H9 (cell line): ENCODE measurements at regions not wholly inside any gene's neighbourhood (a gene's known extent, or its start where the extent isn't known, plus 50 kb on each side); places are given as distances from the start of the nearest gene placed in this dataset.

ENCODE experiments used
- DNase-seq: peaks from one replicate; pipeline ENCODE4 v3.0.0-alpha.2; 2017
- H2AFZ ChIP-seq: one replicate; pipeline ENCODE4 v1.6.1; 2013; ENCODE audit warnings: mild to moderate bottlenecking, low read length, control low read depth, moderate library complexity
- H2AK5ac ChIP-seq: 2 replicates; pipeline ENCODE4 v1.6.1; 2013; ENCODE audit warnings: low read length, control low read depth, mixed read lengths; ENCODE audit not compliant: insufficient read length
- H2BK120ac ChIP-seq: one replicate; pipeline ENCODE4 v1.6.1; 2013; ENCODE audit warnings: low read depth, mild to moderate bottlenecking, low read length, control low read depth, inconsistent platforms; ENCODE audit not compliant: poor library complexity, severe bottlenecking
- H2BK12ac ChIP-seq: 2 replicates; pipeline ENCODE4 v1.6.1; 2013; ENCODE audit warnings: low read length, control low read depth, mixed read lengths, low read depth; ENCODE audit not compliant: insufficient read length
- H2BK15ac ChIP-seq: 2 replicates; pipeline ENCODE4 v1.6.1; 2013; ENCODE audit warnings: low read depth, low read length, control low read depth
- H2BK20ac ChIP-seq: one replicate; pipeline ENCODE4 v1.6.1; 2013; ENCODE audit warnings: low read depth, mild to moderate bottlenecking, low read length, control low read depth, inconsistent platforms; ENCODE audit not compliant: poor library complexity, severe bottlenecking
- H2BK5ac ChIP-seq: 2 replicates; pipeline ENCODE4 v1.6.1; 2013; ENCODE audit warnings: low read length, control low read depth, mixed read lengths; ENCODE audit not compliant: insufficient read length
- H3K14ac ChIP-seq: 2 replicates; pipeline ENCODE4 v1.6.1; 2013; ENCODE audit warnings: low read length, control low read depth; ENCODE audit not compliant: insufficient read depth
- H3K18ac ChIP-seq: 2 replicates; pipeline ENCODE4 v1.6.1; 2013; ENCODE audit warnings: low read depth, mild to moderate bottlenecking, mixed read lengths, low read length, control low read depth; ENCODE audit not compliant: insufficient read length
- H3K23ac ChIP-seq: 2 replicates; pipeline ENCODE4 v1.6.1; 2013; ENCODE audit warnings: low read length, control low read depth, mixed read lengths, low read depth; ENCODE audit not compliant: insufficient read length
- H3K23me2 ChIP-seq: 2 replicates; pipeline ENCODE4 v1.6.1; 2013; ENCODE audit warnings: low read depth, mild to moderate bottlenecking, mixed read lengths, low read length, control low read depth; ENCODE audit not compliant: insufficient read length, poor library complexity, severe bottlenecking
- H3K27ac ChIP-seq: 2 replicates; pipeline ENCODE4 v1.5.1; 2013; ENCODE audit warnings: low read length, control low read depth, mixed read lengths, low read depth; ENCODE audit not compliant: insufficient read length
- H3K27me3 ChIP-seq: 2 replicates; pipeline ENCODE4 v1.6.1; 2013; ENCODE audit warnings: low read length, control low read depth, inconsistent platforms; ENCODE audit not compliant: insufficient read depth
- H3K4ac ChIP-seq: 2 replicates; pipeline ENCODE4 v1.6.1; 2013; ENCODE audit warnings: low read depth, mild to moderate bottlenecking, control low read depth, inconsistent platforms, low read length, moderate library complexity
- H3K4me1 ChIP-seq: 2 replicates; pipeline ENCODE4 v1.6.1; 2013; ENCODE audit warnings: low read length, control low read depth, inconsistent platforms; ENCODE audit not compliant: insufficient read depth
- H3K4me2 ChIP-seq: 2 replicates; pipeline ENCODE4 v1.6.1; 2013; ENCODE audit warnings: low read length, control low read depth, mixed read lengths; ENCODE audit not compliant: insufficient read length, insufficient read depth
- H3K56ac ChIP-seq: 2 replicates; pipeline ENCODE4 v1.6.1; 2013; ENCODE audit warnings: low read depth, mild to moderate bottlenecking, mixed read lengths, low read length, control low read depth; ENCODE audit not compliant: insufficient read length
- H3K79me1 ChIP-seq: 2 replicates; pipeline ENCODE4 v1.6.1; 2013; ENCODE audit warnings: low read depth, mild to moderate bottlenecking, moderate library complexity, low read length, control low read depth, inconsistent platforms; ENCODE audit not compliant: insufficient read depth, poor library complexity, severe bottlenecking
- H3K79me2 ChIP-seq: 2 replicates; pipeline ENCODE4 v1.6.1; 2013; ENCODE audit warnings: low read length, control low read depth, inconsistent platforms; ENCODE audit not compliant: insufficient read depth
- H3K9ac ChIP-seq: 2 replicates; pipeline ENCODE4 v1.6.1; 2013; ENCODE audit warnings: low read length, control low read depth, mixed read lengths; ENCODE audit not compliant: insufficient read length; ENCODE audit errors: extremely low read depth
- H3K9me3 ChIP-seq: one replicate; pipeline ENCODE4 v1.6.1; 2013; ENCODE audit warnings: low read depth, low read length, inconsistent platforms; ENCODE audit not compliant: control insufficient read depth
- H3T11ph ChIP-seq: one replicate; pipeline ENCODE4 v1.6.1; 2013; ENCODE audit warnings: mild to moderate bottlenecking, low read length, control low read depth, inconsistent platforms
- H4K20me1 ChIP-seq: one replicate; pipeline ENCODE4 v1.6.1; 2013; ENCODE audit not compliant: control insufficient read depth, insufficient read length, insufficient read depth
- H4K5ac ChIP-seq: 2 replicates; pipeline ENCODE4 v1.6.1; 2013; ENCODE audit warnings: low read depth, mild to moderate bottlenecking, mixed read lengths, low read length, control low read depth; ENCODE audit not compliant: insufficient read length
- H4K8ac ChIP-seq: replicated peaks from 2 replicates; pipeline ENCODE4 v1.6.1; 2013; ENCODE audit warnings: low read length, control low read depth, mixed read lengths, low read depth; ENCODE audit not compliant: insufficient read length
- H4K91ac ChIP-seq: 2 replicates; pipeline ENCODE4 v1.6.1; 2013; ENCODE audit warnings: low read depth, mild to moderate bottlenecking, moderate library complexity, mixed read lengths, low read length, control low read depth; ENCODE audit not compliant: insufficient read length
- H3K27ac Mint-ChIP-seq, 3 experiments: 2 replicates in 2 of 3; 3 replicates in 1 of 3; pipeline ENCODE4 v1.8.0; 2020 to 2021; ENCODE audit warnings: mixed read lengths in 3 of 3, mild to moderate bottlenecking in 1 of 3, moderate library complexity in 1 of 3
- H3K27me3 Mint-ChIP-seq: 2 replicates; pipeline ENCODE4 v1.8.0; 2021; ENCODE audit warnings: low read depth, mild to moderate bottlenecking, moderate library complexity, mixed read lengths
- H3K36me3 Mint-ChIP-seq, 3 experiments: 2 replicates in 2 of 3; 3 replicates in 1 of 3; pipeline ENCODE4 v1.8.0; 2020 to 2021; ENCODE audit warnings: low read depth in 3 of 3, mixed read lengths in 3 of 3; ENCODE audit not compliant: insufficient read depth in 1 of 3
- H3K4me1 Mint-ChIP-seq, 2 experiments: 2 replicates each; pipeline ENCODE4 v1.8.0; 2020; ENCODE audit warnings: mixed read lengths in 2 of 2
- H3K4me3 Mint-ChIP-seq, 2 experiments: 2 replicates in 1 of 2; 3 replicates in 1 of 2; pipeline ENCODE4 v1.8.0; 2020 to 2021; ENCODE audit warnings: mild to moderate bottlenecking in 2 of 2, mixed read lengths in 2 of 2, moderate library complexity in 1 of 2
- H3K9me3 Mint-ChIP-seq, 2 experiments: 2 replicates in 1 of 2; 3 replicates in 1 of 2; pipeline ENCODE4 v1.8.0; 2020; ENCODE audit warnings: mild to moderate bottlenecking in 2 of 2, mixed read lengths in 2 of 2, moderate library complexity in 1 of 2
- CTCF ChIP-seq: fragments of 200-600 bp; sonication (generic); conservative IDR thresholded peaks from 3 replicates; pipeline ENCODE4 v1.8.0; 2021; ENCODE audit warnings: antibody characterized with exemption, mild to moderate bottlenecking
- WGBS: extraction: QIAGEN DNeasy Blood & Tissue Kit; methylation state at CpG from one replicate; pipeline ENCODE4 v1.1.7; 2013; ENCODE audit warnings: missing lambda C conversion rate, low lambda C conversion rate, mixed read lengths; ENCODE audit not compliant: insufficient read length; ENCODE audit errors: extremely low coverage; 5-methylcytosine and 5-hydroxymethylcytosine counted together

DNA sequence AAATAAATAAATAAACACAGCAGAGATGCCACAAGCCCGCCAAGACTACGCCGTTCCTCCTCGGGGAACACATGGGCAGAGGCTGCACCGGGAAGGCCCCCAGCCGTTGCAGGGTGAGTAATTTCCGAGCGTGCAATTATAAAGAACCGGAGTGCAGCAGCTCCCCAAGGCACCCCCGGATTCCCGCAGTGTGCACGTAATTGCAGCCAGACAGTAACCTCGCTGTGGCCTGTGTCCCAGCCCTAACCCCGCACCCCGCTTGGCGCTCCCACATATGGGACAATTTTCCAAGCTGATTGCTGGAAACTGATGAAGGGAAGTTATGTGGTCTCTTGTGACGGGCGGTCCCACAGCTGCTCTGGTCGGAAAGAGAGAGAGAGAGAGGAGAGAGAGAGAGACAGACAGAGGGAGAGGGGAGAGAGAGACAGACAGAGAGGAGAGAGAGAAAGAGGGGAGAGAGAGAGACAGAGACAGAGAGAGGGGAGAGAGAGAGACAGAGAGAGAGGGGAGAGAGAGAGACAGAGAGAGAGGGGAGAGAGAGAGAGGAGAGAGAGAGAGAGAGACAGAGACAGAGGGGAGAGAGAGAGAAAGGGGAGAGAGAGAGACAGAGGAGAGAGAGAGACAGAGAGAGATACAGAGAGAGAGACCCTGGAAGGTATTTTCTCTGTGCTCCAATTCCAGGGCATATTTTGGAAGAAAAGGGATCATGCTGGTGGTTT is 275.4 kb downstream of the SHOX start:
- Histone ChIP-seq H4K20me1 (no peaks in the 10 kb centered on the region), H4K5ac (no peak overlapping the region), H2BK5ac (no peak overlapping the region), H3K14ac (no peak overlapping the region), H4K8ac (no peak overlapping the region), H3K27ac (no peak overlapping the region), H3K9me3 (no peaks in the 10 kb centered on the region), H2BK12ac (no peak overlapping the region), H3T11ph (no peak overlapping the region), H3K56ac (no peak overlapping the region), H2BK120ac (no peak overlapping the region), H3K27me3 (no peaks in the 10 kb centered on the region), H3K4ac (no peak overlapping the region), H3K4me2 (no peak overlapping the region), H2AFZ (no peak overlapping the region), H3K23ac (no peak overlapping the region), H2BK15ac (no peak overlapping the region), H3K4me1 (no peaks in the 10 kb centered on the region), H3K9ac (no peak overlapping the region), H3K18ac (no peak overlapping the region), H3K79me1 (no peaks in the 10 kb centered on the region), H3K23me2 (no peaks in the 10 kb centered on the region), H4K91ac (no peak overlapping the region), H3K79me2 (no peaks in the 10 kb centered on the region), H2BK20ac (no peak overlapping the region), H2AK5ac (no peak overlapping the region)
- DNase-seq, result no peak
- 0 out of 2 replicates have a peak, but pooled peaks cover 3% of the 10 kb centered on the region for H3K27me3 Mint-ChIP-seq
- peaks cover 0 to 7% (median 0%) of the 10 kb centered on the region in 3 experiments; a peak in 2 of 7 replicates for H3K36me3 Mint-ChIP-seq
- TF ChIP-seq CTCF, result no peak
- H3K9me3 Mint-ChIP-seq, result peaks cover 7 to 12% of the 10 kb centered on the region in 2 experiments; a peak in 4 of 5 replicates
- H3K27ac Mint-ChIP-seq, result no peak overlapping the region
- H3K4me3 Mint-ChIP-seq, result no peak overlapping the region
- no CpG with 5 or more reads among the region's 19 CpGs for WGBS
- H3K4me1 Mint-ChIP-seq, result no peaks in the 10 kb centered on the region
